ENCODE measurements at regions not wholly inside any gene's neighbourhood (a gene's known extent, or its start where the extent isn't known, plus 50 kb on each side); places are given as distances from the start of the nearest gene placed in this dataset.
"Not testable (repeated sequence)": the region's sequence is repeated elsewhere in the genome, so short reads cannot be mapped to it uniquely, and the experiment has no call there.

DNA sequence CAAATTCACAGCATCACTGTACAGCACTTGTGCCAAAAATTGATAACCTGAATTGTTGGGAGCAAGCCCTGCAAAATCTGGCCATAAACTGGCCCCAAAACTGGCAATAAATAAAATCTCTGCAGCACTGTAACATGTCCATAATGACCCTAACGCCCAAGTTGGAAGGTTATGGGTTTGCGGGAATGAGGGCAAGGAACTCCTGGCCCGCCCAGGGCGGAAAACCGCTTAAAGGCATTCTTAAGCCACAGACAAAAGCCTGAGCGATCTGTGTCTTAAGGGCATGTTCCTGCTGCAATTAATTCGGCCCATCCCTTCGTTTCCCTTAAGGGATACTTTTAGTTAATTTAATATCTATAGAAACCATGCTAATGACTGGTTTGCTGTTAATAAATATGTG is 690.1 kb upstream of the EPHA5 start:
- TF ChIP-seq, protein P1, sequence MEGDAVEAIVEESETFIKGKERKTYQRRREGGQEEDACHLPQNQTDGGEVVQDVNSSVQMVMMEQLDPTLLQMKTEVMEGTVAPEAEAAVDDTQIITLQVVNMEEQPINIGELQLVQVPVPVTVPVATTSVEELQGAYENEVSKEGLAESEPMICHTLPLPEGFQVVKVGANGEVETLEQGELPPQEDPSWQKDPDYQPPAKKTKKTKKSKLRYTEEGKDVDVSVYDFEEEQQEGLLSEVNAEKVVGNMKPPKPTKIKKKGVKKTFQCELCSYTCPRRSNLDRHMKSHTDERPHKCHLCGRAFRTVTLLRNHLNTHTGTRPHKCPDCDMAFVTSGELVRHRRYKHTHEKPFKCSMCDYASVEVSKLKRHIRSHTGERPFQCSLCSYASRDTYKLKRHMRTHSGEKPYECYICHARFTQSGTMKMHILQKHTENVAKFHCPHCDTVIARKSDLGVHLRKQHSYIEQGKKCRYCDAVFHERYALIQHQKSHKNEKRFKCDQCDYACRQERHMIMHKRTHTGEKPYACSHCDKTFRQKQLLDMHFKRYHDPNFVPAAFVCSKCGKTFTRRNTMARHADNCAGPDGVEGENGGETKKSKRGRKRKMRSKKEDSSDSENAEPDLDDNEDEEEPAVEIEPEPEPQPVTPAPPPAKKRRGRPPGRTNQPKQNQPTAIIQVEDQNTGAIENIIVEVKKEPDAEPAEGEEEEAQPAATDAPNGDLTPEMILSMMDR (IDR thresholded peaks at IDR 0.05) = not testable (repeated sequence)
- not testable (repeated sequence) for TF ChIP-seq EP300, POLR2A (IDR thresholded peaks at IDR 0.05)

Measured in ovary (tissue), 3 donors.